ENCODE measurements at regions not wholly inside any gene's neighbourhood (a gene's known extent, or its start where the extent isn't known, plus 50 kb on each side); places are given as distances from the start of the nearest gene placed in this dataset.
"Not testable (repeated sequence)": the region's sequence is repeated elsewhere in the genome, so short reads cannot be mapped to it uniquely, and the experiment has no call there.

DNA sequence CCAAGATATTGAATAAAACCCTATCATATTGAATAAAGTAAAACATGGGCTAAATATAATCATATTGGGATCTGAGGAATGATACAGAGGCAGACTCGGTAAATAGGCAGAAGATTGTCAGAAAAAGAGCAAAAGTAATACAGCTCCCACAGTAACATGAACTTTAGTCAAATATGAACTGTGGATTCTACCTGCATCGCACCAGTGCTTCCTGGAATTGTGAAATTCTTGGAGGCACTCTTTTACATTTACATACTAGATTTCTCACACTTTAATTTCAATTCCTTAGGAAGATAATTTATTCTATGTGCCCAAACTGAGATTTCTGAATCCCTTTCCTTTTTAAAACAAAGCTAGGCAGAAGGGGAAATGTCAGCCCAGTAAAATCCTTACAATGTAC lies 325.1 kb upstream of the SLC39A10 start:
- DNase-seq (ENCODE audit: low read depth, low spot score) = no peak
- Histone ChIP-seq H3K27me3 (ENCODE audit: control insufficient read depth, insufficient read depth, low read length) (no peaks in the 10 kb centered on the region), H3K4me3 (ENCODE audit: low read length) (no peak overlapping the region), H3K4me1 (ENCODE audit: control insufficient read depth, insufficient read depth, low read length) (no peaks in the 10 kb centered on the region), H3K9me3 (ENCODE audit: control insufficient read depth, insufficient read depth, low read length) (no peaks in the 10 kb centered on the region), H3K27ac (ENCODE audit: low read length) (no peak overlapping the region), H3K36me3 (ENCODE audit: control insufficient read depth, insufficient read depth, low read length) (no peaks in the 10 kb centered on the region)
- no CpG with 5 or more reads among the region's 2 CpGs for whole genome bisulfite sequencing (ENCODE audit: insufficient coverage, insufficient read length)

DNA sequence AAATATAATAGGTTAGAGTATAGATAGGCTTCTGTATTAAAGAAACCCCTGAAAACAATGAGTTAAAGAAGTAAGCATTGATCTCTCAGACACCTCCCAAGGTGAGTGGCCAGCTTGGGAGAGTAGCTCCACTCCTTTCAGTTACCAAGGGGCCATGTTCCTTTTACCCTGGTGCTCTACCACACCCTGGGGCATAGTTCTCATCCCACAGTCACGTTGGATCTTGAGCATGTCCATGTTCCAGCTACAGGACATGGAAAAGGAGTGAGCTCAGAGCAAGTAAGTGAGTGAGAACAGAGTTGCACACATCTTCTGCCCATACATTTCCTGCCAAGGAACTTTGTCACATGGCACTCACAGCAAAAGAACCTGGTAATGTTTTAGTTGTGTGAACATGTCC lies 325.9 kb upstream of the SLC39A10 start:
- WGBS (ENCODE audit: insufficient coverage, insufficient read length) = no CpG with 5 or more reads among the region's 1 CpG
- no peaks in the 10 kb centered on the region for H3K9me3 ChIP-seq (ENCODE audit: control insufficient read depth, insufficient read depth, low read length)
- no peak for DNase-seq (ENCODE audit: low read depth, low spot score)
- H3K36me3 ChIP-seq (ENCODE audit: control insufficient read depth, insufficient read depth, low read length) = no peaks in the 10 kb centered on the region
- H3K4me3 ChIP-seq (ENCODE audit: low read length) = no peak overlapping the region
- H3K4me1 ChIP-seq (ENCODE audit: control insufficient read depth, insufficient read depth, low read length) = no peaks in the 10 kb centered on the region
- no peak overlapping the region for H3K27ac ChIP-seq (ENCODE audit: low read length)
- no peaks in the 10 kb centered on the region for H3K27me3 ChIP-seq (ENCODE audit: control insufficient read depth, insufficient read depth, low read length)

DNA sequence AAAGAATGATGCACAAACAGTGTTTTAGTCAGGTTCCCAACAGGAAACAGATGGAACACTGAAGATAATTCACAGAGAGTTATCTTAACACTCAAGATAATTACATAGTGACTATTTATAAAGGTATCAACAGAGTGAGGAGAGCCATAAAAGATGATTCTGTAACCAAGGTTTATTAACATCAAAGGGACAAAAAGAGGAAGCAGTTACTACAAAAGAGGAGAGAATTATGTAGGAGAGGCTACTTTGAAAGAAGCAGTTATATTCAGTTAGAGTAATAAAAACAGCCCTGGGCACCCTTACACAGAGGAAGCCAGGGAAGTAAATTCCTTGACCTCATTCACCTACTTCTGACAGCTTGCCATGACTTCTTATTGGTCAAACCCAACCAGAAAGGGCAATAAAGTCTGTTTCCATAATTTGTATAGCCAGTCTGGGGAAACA lies 326.5 kb upstream of the SLC39A10 start:
- H3K9me3 ChIP-seq (ENCODE audit: control insufficient read depth, insufficient read depth, low read length) = no peaks in the 10 kb centered on the region
- H3K27me3 ChIP-seq (ENCODE audit: control insufficient read depth, insufficient read depth, low read length) = no peaks in the 10 kb centered on the region
- DNase-seq (ENCODE audit: low read depth, low spot score) = no peak
- H3K4me1 ChIP-seq (ENCODE audit: control insufficient read depth, insufficient read depth, low read length) = no peaks in the 10 kb centered on the region
- no peak overlapping the region for H3K27ac ChIP-seq (ENCODE audit: low read length)
- no peaks in the 10 kb centered on the region for H3K36me3 ChIP-seq (ENCODE audit: control insufficient read depth, insufficient read depth, low read length)
- no peak overlapping the region for H3K4me3 ChIP-seq (ENCODE audit: low read length)

DNA sequence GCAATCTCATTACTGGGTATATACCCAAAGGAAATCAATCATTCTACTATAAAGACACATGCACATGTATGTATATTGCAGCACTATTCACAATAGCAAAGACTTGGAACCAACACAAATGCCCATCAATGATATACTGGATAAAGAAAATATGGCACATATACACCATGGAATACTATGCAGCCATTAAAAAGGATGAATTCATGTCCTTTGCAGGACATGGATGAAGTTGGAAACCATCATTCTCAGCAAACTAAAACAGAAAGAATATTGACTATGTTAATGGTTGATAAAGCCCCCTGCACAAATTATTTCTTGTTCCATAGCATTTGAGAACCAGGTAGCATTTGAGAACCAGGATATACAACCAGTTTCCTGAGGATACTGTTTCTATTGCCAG lies 327.2 kb upstream of the SLC39A10 start:
- H3K4me3 ChIP-seq (ENCODE audit: low read length); H3K36me3 ChIP-seq (ENCODE audit: control insufficient read depth, insufficient read depth, low read length); H3K27me3 ChIP-seq (ENCODE audit: control insufficient read depth, insufficient read depth, low read length); DNase-seq (ENCODE audit: low read depth, low spot score); H3K9me3 ChIP-seq (ENCODE audit: control insufficient read depth, insufficient read depth, low read length); H3K27ac ChIP-seq (ENCODE audit: low read length); H3K4me1 ChIP-seq (ENCODE audit: control insufficient read depth, insufficient read depth, low read length): not testable (repeated sequence)

DNA sequence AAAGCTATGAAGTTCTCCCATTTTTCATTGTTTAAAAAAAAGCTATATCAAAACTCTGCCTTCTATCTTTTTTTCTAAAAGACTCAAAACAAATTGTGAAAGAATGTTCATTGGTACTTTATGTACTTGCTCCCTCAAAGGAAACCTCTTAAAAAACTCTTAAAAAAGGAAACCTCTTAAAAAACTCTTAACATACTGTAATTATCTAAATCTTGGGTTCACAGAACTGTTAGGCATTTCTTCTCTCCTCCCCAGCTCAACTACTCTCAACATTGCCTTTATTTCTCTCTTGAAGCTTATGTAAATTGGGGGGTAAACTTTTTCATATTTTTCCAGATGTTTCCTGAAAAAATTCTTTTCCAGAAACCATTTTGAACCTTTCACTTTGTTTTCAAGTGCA lies 330.5 kb upstream of the SLC39A10 start:
- no peaks in the 10 kb centered on the region for H3K36me3 ChIP-seq (ENCODE audit: control insufficient read depth, insufficient read depth, low read length)
- no peaks in the 10 kb centered on the region for H3K4me1 ChIP-seq (ENCODE audit: control insufficient read depth, insufficient read depth, low read length)
- no peak overlapping the region for H3K27ac ChIP-seq (ENCODE audit: low read length)
- no peak overlapping the region for H3K4me3 ChIP-seq (ENCODE audit: low read length)
- H3K9me3 ChIP-seq (ENCODE audit: control insufficient read depth, insufficient read depth, low read length) = no peaks in the 10 kb centered on the region
- H3K27me3 ChIP-seq (ENCODE audit: control insufficient read depth, insufficient read depth, low read length) = no peaks in the 10 kb centered on the region
- DNase-seq (ENCODE audit: low read depth, low spot score) = no peak

- Histone ChIP-seq H3K4me3 (ENCODE audit: low read length) (no peak overlapping the region), H3K27me3 (ENCODE audit: control insufficient read depth, insufficient read depth, low read length) (no peaks in the 10 kb centered on the region), H3K4me1 (ENCODE audit: control insufficient read depth, insufficient read depth, low read length) (no peaks in the 10 kb centered on the region), H3K9me3 (ENCODE audit: control insufficient read depth, insufficient read depth, low read length) (no peaks in the 10 kb centered on the region), H3K27ac (ENCODE audit: low read length) (no peak overlapping the region), H3K36me3 (ENCODE audit: control insufficient read depth, insufficient read depth, low read length) (no peaks in the 10 kb centered on the region)
- no CpG with 5 or more reads among the region's 4 CpGs for WGBS (ENCODE audit: insufficient coverage, insufficient read length)
- DNase-seq (ENCODE audit: low read depth, low spot score) = no peak
Measured at GRCh38 chr2:195322324-195322723, 334.7 kb upstream of the SLC39A10 start.

DNA sequence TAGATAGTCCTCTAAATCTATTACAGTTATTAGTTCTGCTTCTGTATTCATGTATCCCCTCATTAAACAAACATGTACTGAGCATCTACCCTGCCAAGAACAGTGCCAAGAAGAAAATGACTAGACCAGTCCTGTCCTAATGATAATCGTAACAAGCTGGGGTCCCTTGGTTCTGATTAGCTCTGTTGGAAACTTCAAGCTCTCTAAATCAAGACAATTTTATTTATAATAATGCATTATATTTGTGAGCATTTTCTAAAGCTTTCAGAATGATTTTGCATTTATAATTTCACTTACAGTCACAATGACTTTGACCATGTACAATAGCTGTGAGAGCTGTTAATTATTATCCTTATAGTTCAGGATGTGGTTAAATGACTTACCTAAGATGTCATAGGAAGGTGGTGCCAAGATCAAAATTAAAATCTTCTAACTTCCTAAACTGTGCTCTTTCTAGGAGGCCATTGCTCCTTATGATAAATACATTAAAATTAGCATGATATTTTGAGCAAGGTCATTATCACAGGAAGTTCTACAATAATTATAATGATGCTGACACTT lies 336.5 kb upstream of the SLC39A10 start:
- no peaks in the 10 kb centered on the region for H3K9me3 ChIP-seq (ENCODE audit: control insufficient read depth, insufficient read depth, low read length)
- H3K4me1 ChIP-seq (ENCODE audit: control insufficient read depth, insufficient read depth, low read length) = no peaks in the 10 kb centered on the region
- no peaks in the 10 kb centered on the region for H3K36me3 ChIP-seq (ENCODE audit: control insufficient read depth, insufficient read depth, low read length)
- H3K4me3 ChIP-seq (ENCODE audit: low read length) = no peak overlapping the region
- WGBS (ENCODE audit: insufficient coverage, insufficient read length) = no CpG with 5 or more reads among the region's 1 CpG
- H3K27me3 ChIP-seq (ENCODE audit: control insufficient read depth, insufficient read depth, low read length) = no peaks in the 10 kb centered on the region
- no peak for DNase-seq (ENCODE audit: low read depth, low spot score)
- no peak overlapping the region for H3K27ac ChIP-seq (ENCODE audit: low read length)

DNA sequence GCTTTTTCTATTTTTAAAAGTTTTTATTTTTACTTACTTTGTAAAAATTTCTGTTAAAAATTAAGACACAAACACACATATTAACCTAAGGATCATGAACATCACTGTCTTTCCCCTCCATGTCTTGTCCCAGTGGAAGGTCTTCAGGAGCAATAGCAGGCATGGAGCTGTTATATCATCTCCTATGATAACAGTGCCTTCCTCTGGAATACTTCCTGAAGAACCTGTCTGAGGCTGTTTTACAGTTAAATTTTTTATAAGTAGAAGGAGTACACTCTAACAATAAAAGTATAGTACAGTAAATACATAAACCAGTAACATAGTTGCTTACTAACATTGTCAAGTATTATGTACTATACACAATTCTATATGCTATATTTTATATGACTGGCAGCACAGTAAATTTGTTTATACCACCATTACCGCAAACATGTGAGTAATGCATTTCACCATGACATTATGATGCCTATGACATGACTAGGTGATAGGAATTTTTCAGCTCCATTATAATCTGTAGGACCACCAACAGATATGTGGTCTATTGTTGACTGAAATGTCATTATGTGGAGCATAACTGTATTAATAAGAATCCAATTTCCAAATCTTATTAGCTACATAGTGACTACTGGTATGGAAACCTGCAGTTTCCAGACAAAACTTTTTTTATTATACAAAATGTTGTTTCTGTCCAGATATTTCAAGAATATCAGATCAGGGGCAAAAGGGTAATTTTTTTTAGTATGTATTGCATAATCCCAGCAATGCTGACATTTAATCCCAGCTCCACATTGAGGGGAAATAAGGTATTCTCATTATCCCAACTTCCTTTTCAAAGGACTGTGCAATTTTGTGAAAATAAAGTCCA lies 337.2 kb upstream of the SLC39A10 start:
- WGBS (ENCODE audit: insufficient coverage, insufficient read length) = no CpG with 5 or more reads among the region's 1 CpG
- Histone ChIP-seq H3K9me3 (ENCODE audit: control insufficient read depth, insufficient read depth, low read length) (no peaks in the 10 kb centered on the region), H3K4me3 (ENCODE audit: low read length) (no peak overlapping the region), H3K27me3 (ENCODE audit: control insufficient read depth, insufficient read depth, low read length) (no peaks in the 10 kb centered on the region), H3K4me1 (ENCODE audit: control insufficient read depth, insufficient read depth, low read length) (no peaks in the 10 kb centered on the region), H3K27ac (ENCODE audit: low read length) (no peak overlapping the region), H3K36me3 (ENCODE audit: control insufficient read depth, insufficient read depth, low read length) (no peaks in the 10 kb centered on the region)
- DNase-seq (ENCODE audit: low read depth, low spot score) = no peak

DNA sequence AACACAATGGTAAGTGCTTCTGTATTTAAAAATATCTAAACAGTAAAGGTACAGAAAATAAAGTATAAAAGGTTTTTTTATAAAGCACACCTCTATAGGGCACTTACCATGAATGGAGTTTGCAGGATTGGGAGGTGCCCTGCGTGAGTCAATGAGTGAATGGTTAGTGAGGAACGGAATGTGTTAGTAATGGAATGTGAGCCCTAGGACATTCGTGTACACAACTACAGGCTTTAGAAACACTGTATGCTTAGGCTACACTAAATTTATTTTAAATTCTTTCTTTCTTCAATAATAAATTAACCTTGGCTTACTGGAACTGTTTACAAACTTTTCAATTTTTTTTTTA lies 337.9 kb upstream of the SLC39A10 start:
- WGBS (ENCODE audit: insufficient coverage, insufficient read length) = no CpG with 5 or more reads among the region's 3 CpGs
- Histone ChIP-seq H3K4me1 (ENCODE audit: control insufficient read depth, insufficient read depth, low read length) (no peaks in the 10 kb centered on the region), H3K27me3 (ENCODE audit: control insufficient read depth, insufficient read depth, low read length) (no peaks in the 10 kb centered on the region), H3K27ac (ENCODE audit: low read length) (no peak overlapping the region), H3K4me3 (ENCODE audit: low read length) (no peak overlapping the region), H3K36me3 (ENCODE audit: control insufficient read depth, insufficient read depth, low read length) (no peaks in the 10 kb centered on the region), H3K9me3 (ENCODE audit: control insufficient read depth, insufficient read depth, low read length) (no peaks in the 10 kb centered on the region)
- DNase-seq (ENCODE audit: low read depth, low spot score) = no peak

DNA sequence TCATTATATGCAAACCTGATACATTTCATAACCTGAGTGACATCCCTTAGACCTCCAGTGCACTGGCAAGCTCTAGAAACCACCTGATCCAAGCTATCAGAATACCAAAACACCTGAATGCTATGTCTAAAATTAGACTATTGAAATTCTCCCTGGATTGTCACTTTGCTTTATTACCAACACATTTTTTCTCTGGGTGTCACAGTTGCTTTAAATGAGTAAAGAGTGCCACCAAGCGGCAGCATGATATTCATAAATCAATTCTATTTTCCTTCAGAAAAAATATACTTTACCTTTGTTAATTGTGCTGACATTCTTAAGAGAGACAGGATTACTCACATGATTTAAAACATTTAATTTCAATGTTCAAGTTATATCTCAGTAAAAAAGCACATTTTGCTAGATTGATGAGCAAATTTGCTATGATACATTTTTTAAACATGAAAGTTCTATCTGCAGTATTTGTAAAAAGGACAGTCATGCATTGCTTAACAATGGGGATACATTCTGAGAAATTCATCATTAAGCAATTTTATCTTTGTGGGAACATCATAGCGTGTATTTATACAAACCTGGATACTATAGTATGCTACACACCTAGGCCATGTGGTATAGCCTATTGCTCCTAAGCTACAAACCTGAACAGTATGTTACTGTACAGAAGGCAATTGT lies 338.4 kb upstream of the SLC39A10 start:
- H3K9me3 ChIP-seq (ENCODE audit: control insufficient read depth, insufficient read depth, low read length) = no peaks in the 10 kb centered on the region
- no peaks in the 10 kb centered on the region for H3K4me1 ChIP-seq (ENCODE audit: control insufficient read depth, insufficient read depth, low read length)
- no CpG with 5 or more reads among the region's 2 CpGs for WGBS (ENCODE audit: insufficient coverage, insufficient read length)
- peak; percentile 9 for DNase-seq (ENCODE audit: low read depth, low spot score)
- H3K27ac ChIP-seq (ENCODE audit: low read length) = no peak overlapping the region
- no peaks in the 10 kb centered on the region for H3K27me3 ChIP-seq (ENCODE audit: control insufficient read depth, insufficient read depth, low read length)
- no peak overlapping the region for H3K4me3 ChIP-seq (ENCODE audit: low read length)
- no peaks in the 10 kb centered on the region for H3K36me3 ChIP-seq (ENCODE audit: control insufficient read depth, insufficient read depth, low read length)

GRCh38 chr2:195317550-195317949 lies 339.5 kb upstream of the SLC39A10 start:
- H3K27ac ChIP-seq (ENCODE audit: low read length) = no peak overlapping the region
- no peak for DNase-seq (ENCODE audit: low read depth, low spot score)
- WGBS (ENCODE audit: insufficient coverage, insufficient read length) = no CpG with 5 or more reads among the region's 3 CpGs
- no peak overlapping the region for H3K4me3 ChIP-seq (ENCODE audit: low read length)
- no peaks in the 10 kb centered on the region for H3K4me1 ChIP-seq (ENCODE audit: control insufficient read depth, insufficient read depth, low read length)
- no peaks in the 10 kb centered on the region for H3K9me3 ChIP-seq (ENCODE audit: control insufficient read depth, insufficient read depth, low read length)
- H3K27me3 ChIP-seq (ENCODE audit: control insufficient read depth, insufficient read depth, low read length) = no peaks in the 10 kb centered on the region
- no peaks in the 10 kb centered on the region for H3K36me3 ChIP-seq (ENCODE audit: control insufficient read depth, insufficient read depth, low read length)

All from iPS DF 6.9 (cell line).